ENCODE measurements at regions not wholly inside any gene's neighbourhood (a gene's known extent, or its start where the extent isn't known, plus 50 kb on each side); places are given as distances from the start of the nearest gene placed in this dataset.

- no peak for TF ChIP-seq CTCF (IDR thresholded peaks at IDR 0.05; ENCODE audit: low read length, missing control alignments)
- DNase-seq (ENCODE audit: low read depth) = no peak
Observed at GRCh38 chr12:83641789-83642188, 955.1 kb downstream of the TMTC2 start.

GRCh38 chr12:83634726-83635267 lies 948.1 kb downstream of the TMTC2 start:
- no peak overlapping the region for H3K4me3 ChIP-seq (replicated peaks; ENCODE audit: low read depth, low read length)
- no peak for DNase-seq (ENCODE audit: low read depth)
- no peak for TF ChIP-seq CTCF (IDR thresholded peaks at IDR 0.05; ENCODE audit: low read length, missing control alignments)

More at GRCh38 chr12:83641789-83642188, 955.1 kb downstream of the TMTC2 start:
- no peak overlapping the region for H3K4me3 ChIP-seq (replicated peaks; ENCODE audit: low read depth, low read length)

- H3K4me3 ChIP-seq (replicated peaks; ENCODE audit: low read depth, low read length) = no peak overlapping the region
- no peak for DNase-seq (ENCODE audit: low read depth)
- TF ChIP-seq CTCF (IDR thresholded peaks at IDR 0.05; ENCODE audit: low read length, missing control alignments) = no peak
Observed at GRCh38 chr12:83630526-83630925, 943.8 kb downstream of the TMTC2 start.

- TF ChIP-seq CTCF (IDR thresholded peaks at IDR 0.05; ENCODE audit: low read length, missing control alignments) = no peak
- no peak overlapping the region for H3K4me3 ChIP-seq (replicated peaks; ENCODE audit: low read depth, low read length)
- no peak for DNase-seq (ENCODE audit: low read depth)
Observed at GRCh38 chr12:83629931-83630330, 943.2 kb downstream of the TMTC2 start.

GRCh38 chr12:83622205-83622604 lies 935.5 kb downstream of the TMTC2 start:
- no peak for TF ChIP-seq CTCF (IDR thresholded peaks at IDR 0.05; ENCODE audit: low read length, missing control alignments)
- DNase-seq (ENCODE audit: low read depth) = no peak
- H3K4me3 ChIP-seq (replicated peaks; ENCODE audit: low read depth, low read length) = no peak overlapping the region

- no peak overlapping the region for H3K4me3 ChIP-seq (replicated peaks; ENCODE audit: low read depth, low read length)
- DNase-seq (ENCODE audit: low read depth) = no peak
- no peak for TF ChIP-seq CTCF (IDR thresholded peaks at IDR 0.05; ENCODE audit: low read length, missing control alignments)
Observed at GRCh38 chr12:83619973-83620372, 933.3 kb downstream of the TMTC2 start.

GRCh38 chr12:83615152-83615551 lies 928.4 kb downstream of the TMTC2 start:
- DNase-seq (ENCODE audit: low read depth) = no peak
- no peak overlapping the region for H3K4me3 ChIP-seq (replicated peaks; ENCODE audit: low read depth, low read length)
- TF ChIP-seq CTCF (IDR thresholded peaks at IDR 0.05; ENCODE audit: low read length, missing control alignments) = no peak
